Mammary epithelial cell (primary cell): ENCODE measurements at regions not wholly inside any gene's neighbourhood (a gene's known extent, or its start where the extent isn't known, plus 50 kb on each side); places are given as distances from the start of the nearest gene placed in this dataset.

ENCODE experiments used
- CTCF ChIP-seq, 2 donors: IDR thresholded peaks in 1 of 2; conservative IDR thresholded peaks in 1 of 2; 2 replicates each; pipeline ENCODE4 v1.5.1; 2011 to 2012; ENCODE audit warnings: inconsistent platforms in 2 of 2, low read length in 2 of 2, mild to moderate bottlenecking in 2 of 2, control low read depth in 1 of 2, low read depth in 1 of 2; ENCODE audit not compliant: insufficient read depth in 1 of 2; ENCODE audit errors: extremely low read depth in 1 of 2
- EZH2 ChIP-seq: IDR thresholded peaks from 2 replicates; pipeline ENCODE4 v1.6.1; 2012; ENCODE audit warnings: low read length, inconsistent platforms, borderline replicate concordance

GRCh38 chr10:80966326-80966986 lies 428.8 kb downstream of the SH2D4B start:
- no peak for TF ChIP-seq CTCF (conservative IDR thresholded peaks at IDR 0.05 in 1 of 2, IDR thresholded peaks at IDR 0.05 in 1 of 2; ENCODE audit: extremely low read depth in 1 of 2, insufficient read depth in 1 of 2, low read depth in 1 of 2, low read length in 2 of 2)
- no peak for TF ChIP-seq EZH2
